CD4-positive, alpha-beta T cell treated with Interleukin-2 at 100 ng/mL for 4 hours (primary cell): ENCODE measurements at regions not wholly inside any gene's neighbourhood (a gene's known extent, or its start where the extent isn't known, plus 50 kb on each side); places are given as distances from the start of the nearest gene placed in this dataset.

Source experiments
- DNase-seq: peaks from one replicate; pipeline ENCODE4 v3.0.0-alpha.2; 2020; ENCODE audit warnings: low spot score

DNA sequence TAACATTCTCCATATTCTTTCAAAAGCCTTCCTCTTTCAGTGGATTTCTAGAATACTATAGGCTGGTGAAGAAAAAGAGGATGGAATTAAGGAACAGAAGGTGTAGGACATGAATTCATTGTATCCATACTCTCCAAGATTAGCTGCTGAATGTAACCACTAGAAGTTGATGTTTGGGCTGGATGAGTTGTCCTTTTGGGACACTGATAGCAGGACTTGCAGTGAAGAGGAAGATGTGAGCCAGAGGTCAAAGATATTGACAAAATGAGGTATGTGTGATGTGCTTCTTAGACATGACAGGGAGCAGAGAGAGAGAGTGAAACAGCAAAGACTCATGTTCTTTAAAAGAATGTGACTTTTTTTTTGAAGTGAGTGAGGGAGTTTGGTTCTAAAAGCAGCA lies 134.3 kb upstream of the MAN1A1 start:
- no peak for DNase-seq

- no peak for DNase-seq
These were observed 133.3 kb upstream of the MAN1A1 start for GRCh38 chr6:119482850-119483285.

GRCh38 chr6:119481976-119482375 lies 132.4 kb upstream of the MAN1A1 start:
- DNase-seq, result no peak

- no peak for DNase-seq
These were observed 131.5 kb upstream of the MAN1A1 start for GRCh38 chr6:119480961-119481497.

DNA sequence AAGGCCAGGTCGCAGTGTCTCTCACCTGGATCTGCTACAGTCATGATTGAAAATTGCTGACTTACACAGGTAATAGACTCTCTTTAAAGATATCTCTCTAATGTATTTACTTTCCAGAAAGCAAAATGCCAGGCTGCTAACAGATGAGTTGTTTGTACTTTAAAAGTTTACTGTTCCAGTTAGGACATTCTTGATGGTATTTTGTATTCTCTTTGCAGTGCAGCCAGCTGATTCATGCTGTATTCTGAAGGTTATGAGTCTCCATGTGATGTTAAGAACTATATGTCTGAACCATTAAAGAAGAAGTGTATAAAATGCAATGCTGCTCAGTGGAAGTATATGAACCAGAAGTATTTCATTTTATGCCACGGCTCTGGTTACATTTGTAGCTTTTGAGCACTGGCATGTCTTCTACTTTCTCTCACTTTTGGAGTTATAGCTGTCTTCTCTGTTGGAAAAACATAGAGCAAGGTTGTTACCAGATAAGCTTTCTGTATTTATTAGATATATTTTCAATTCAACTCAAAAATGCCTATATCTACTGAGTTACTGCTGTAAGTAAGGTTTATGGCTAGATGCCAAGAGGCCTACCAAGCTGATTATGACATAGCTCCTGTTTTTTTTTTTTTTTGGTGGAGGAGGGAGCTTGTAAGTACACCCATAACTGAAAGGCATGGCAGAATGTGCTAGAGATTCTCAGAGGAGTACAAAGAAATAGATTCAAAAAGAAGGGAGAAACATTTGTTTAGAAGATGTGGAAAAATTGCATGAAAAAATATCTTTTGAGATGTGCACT lies 130.5 kb upstream of the MAN1A1 start:
- DNase-seq, result no peak

GRCh38 chr6:119476554-119476953 lies 127.0 kb upstream of the MAN1A1 start:
- DNase-seq, result no peak

DNA sequence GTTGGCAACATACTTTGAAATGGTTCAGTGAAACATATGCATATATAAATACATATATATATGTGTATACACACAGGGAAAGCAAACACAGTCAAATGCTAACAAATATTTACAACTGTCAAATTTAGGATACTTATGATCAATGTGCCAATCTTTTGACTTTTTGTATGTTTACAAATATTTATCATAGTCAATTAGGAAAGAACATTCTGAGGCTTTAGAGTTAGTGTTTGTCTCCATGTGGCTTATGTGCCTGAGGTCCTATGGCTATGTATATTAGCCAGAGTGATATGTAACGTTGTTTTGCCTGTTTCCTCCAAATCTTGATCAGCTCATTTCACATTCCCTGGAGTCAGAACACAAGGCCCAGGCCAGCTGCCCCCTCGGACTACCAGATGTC lies 126.5 kb upstream of the MAN1A1 start:
- no peak for DNase-seq

DNA sequence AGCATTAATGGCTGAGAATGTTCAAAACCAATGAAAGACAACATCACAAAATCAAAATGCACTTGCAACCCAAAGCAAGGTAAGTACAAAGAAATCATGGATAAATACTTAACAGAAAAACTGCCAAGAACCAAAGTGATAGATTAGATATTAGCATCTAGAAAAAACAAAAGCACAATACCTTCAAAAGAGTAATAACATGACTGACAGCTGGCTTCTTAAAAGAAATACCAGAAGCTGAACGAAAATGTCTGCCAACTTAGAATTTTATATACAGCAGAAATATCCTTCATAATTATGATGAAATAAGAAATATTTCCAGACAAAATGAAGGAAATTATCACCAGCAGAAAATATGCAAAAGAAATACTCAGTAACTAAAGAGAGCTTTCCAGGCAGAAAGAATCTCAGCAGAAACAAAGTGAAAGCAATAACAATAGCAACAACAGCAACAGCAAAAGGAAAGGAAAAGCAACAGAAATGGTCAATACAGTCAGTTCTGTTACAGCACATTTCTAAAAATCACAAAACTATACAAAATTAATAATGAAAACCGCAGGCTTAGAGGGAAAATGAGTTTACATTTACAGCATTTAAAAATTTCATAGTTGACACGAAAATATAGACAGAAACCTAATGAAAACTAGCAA lies 121.5 kb upstream of the MAN1A1 start:
- DNase-seq, result no peak

- DNase-seq, result no peak
These were observed 118.0 kb upstream of the MAN1A1 start for GRCh38 chr6:119467488-119468081.

- DNase-seq, result no peak
These were observed 116.7 kb upstream of the MAN1A1 start for GRCh38 chr6:119466226-119466625.

GRCh38 chr6:119463081-119463626 lies 113.6 kb upstream of the MAN1A1 start:
- no peak for DNase-seq

GRCh38 chr6:119461187-119461586 lies 111.6 kb upstream of the MAN1A1 start:
- no peak for DNase-seq

DNA sequence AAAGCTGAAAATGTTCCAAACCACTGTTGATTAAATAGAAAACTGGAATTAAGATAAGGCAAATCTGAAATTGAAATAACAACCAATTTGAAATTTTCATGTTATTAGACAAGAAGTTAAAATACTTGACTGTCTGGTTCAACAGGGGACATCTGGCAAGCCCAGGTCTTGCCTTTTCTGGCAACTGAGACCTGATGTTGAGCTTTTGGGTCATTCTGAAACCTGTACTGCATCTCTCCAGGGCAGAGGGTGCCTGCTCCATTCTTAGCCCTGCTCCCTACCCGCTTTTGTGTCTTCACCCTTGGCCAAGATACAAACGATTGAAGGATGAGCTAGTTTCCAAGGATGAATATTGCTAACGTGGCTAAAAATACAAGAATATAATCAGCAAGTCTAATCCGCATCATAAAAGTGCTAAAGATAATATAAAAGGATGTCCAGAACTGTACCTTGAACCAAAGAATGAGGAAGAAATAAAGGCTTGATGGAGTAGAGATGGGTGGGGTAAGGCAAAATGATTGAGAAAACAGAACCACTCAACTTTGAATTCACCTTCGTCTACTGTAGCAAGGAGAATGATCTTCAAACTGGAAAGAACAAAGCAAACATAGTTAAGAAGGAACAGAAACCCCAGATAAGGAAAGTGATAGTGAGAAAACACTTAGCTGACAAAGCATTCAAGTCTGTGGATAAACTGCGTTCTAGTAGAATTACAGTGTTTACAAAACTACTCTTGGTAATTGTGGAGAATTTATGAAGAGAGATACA lies 109.8 kb upstream of the MAN1A1 start:
- DNase-seq, result no peak

- no peak for DNase-seq
These were observed 105.2 kb upstream of the MAN1A1 start for GRCh38 chr6:119454714-119455113.

DNA sequence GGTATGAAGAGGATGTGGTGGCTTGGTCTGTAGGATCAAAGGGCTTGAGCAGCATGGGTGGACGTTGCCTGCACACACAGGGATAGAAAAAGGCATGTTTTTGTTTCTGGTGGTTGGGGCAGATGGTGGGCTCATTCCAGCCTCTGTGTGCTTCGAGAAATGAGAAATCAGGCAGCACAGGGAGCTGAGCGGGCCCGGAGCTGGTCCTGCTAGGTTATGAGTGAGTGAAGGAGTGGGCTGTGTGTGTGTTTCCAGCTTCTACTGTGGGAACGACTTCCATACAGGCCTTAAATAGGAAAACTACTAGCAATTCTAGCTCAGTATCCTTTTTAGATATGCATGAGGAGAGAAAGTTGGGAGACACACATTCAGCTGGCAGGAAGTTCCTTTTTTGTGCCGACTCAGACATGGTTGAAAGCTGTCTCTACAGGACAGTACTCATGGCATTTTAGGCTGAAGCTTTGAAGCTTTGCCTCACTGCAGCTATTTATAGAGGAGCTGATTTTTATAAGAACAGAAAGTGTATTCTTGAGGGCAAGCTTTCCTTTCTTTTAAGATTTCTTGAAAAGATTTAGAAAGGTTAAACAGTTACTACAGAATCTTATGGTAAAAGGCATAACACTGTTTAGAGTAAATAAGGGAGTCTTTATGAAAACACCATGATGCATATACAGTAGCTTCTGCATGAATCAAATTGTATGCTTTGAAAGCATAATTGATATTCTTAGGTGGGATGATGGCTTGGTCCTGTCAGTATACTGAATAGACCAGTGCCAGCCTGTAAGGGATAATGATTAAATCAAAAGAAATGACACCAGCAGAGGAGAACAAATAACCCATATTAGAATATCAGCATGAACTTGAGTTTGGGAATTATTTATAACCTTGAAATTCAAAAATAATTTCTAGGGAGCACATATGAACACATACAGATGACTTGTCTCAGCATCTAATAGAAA lies 104.0 kb upstream of the MAN1A1 start:
- DNase-seq, result no peak

DNA sequence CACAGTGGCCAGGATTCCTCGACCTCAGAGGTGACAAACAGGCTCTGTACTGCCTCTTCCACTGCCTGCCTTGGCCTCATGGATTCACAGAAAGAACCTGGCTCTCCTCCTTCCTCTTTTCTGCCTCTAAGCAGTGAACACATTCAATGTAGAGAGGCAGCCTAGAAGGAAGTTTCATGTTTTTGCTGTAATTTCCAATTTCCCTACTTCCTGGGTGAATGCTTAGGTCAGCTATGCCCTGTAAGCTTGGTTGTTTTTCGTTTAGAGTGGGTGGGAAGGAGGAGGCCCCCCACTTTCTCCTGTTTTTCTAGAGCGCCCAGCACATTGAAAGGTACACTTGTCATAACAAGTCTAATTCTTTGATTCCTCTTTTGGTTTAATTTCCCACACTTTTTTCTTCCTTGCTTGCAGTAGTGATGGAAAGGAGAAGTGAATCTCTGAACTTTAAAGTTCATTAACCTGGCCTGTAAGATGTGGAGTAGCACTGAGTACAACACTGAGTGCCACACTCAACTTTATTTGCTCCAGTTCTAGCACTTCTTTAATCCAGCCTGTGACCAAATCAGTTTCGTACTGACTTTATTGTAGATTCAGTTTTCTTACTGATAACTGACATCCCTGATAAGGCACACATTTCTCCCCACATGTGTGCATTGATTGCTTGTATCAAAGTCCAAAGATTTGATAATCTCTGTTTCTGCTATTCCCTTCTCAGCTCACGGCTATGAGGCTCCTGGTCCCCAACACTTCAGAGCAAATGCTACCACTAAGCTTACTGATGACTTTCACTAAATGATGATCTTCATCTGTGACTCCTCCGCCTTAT lies 100.0 kb upstream of the MAN1A1 start:
- no peak for DNase-seq

GRCh38 chr6:119447921-119448320 lies 98.4 kb upstream of the MAN1A1 start:
- DNase-seq, result no peak

DNA sequence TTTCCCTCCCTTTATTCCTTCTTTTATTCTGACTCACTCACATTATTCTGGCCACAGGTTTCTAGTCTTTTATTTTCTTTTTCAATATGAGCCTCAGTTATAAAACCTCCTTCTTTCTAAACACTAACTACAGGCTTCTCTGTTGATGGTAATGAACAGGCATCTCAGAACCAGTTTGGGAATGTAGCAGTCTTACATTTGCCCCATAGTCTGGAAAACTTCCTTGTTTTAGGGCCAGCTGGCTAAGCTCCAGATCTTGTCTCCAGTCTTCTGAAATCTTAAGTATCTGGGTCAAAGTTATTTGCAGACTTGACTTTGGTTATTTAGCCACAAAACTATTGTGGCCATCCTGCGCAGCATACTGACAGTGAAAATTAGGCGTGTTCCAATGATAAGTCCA lies 97.0 kb upstream of the MAN1A1 start:
- DNase-seq, result no peak

- no peak for DNase-seq
These were observed 96.6 kb upstream of the MAN1A1 start for GRCh38 chr6:119446115-119446554.

- no peak for DNase-seq
These were observed 96.1 kb upstream of the MAN1A1 start for GRCh38 chr6:119445666-119446065.
